ENCODE measurements at regions not wholly inside any gene's neighbourhood (a gene's known extent, or its start where the extent isn't known, plus 50 kb on each side); places are given as distances from the start of the nearest gene placed in this dataset.

DNA sequence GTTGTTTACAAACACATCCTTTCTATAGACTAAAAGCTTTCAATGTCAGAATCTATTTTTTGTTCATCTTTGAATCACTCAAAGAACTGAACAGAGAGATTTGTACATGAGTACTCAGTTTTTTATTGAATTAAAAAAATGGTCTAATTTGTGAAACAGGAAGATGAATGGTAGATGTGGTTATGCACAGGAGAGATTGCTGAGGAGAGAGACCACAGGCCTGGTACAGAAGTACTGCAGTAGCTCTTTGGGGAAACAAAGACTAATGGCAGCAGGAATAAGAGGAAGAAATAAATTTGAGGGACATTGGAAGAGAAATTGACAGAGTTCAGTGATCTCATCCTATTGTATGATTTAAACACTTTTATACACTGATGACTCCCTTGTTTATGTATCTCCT is 222.0 kb upstream of the ARGLU1 start:
- TF ChIP-seq, protein P1, sequence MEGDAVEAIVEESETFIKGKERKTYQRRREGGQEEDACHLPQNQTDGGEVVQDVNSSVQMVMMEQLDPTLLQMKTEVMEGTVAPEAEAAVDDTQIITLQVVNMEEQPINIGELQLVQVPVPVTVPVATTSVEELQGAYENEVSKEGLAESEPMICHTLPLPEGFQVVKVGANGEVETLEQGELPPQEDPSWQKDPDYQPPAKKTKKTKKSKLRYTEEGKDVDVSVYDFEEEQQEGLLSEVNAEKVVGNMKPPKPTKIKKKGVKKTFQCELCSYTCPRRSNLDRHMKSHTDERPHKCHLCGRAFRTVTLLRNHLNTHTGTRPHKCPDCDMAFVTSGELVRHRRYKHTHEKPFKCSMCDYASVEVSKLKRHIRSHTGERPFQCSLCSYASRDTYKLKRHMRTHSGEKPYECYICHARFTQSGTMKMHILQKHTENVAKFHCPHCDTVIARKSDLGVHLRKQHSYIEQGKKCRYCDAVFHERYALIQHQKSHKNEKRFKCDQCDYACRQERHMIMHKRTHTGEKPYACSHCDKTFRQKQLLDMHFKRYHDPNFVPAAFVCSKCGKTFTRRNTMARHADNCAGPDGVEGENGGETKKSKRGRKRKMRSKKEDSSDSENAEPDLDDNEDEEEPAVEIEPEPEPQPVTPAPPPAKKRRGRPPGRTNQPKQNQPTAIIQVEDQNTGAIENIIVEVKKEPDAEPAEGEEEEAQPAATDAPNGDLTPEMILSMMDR (IDR thresholded peaks at IDR 0.05) = no peak
- H3K27me3 ChIP-seq = no peaks in the 10 kb centered on the region
- H3K27ac ChIP-seq = no peak overlapping the region
- no peak overlapping the region for H3K4me3 ChIP-seq
- intact Hi-C loops (cut with DNase I) = no loop called here
- no peak for ATAC-seq
- H3K4me1 ChIP-seq = no peaks in the 10 kb centered on the region
- H3K36me3 ChIP-seq = no peaks in the 10 kb centered on the region
- no peaks in the 10 kb centered on the region for H3K9me3 ChIP-seq
- DNase-seq = no peak

DNA sequence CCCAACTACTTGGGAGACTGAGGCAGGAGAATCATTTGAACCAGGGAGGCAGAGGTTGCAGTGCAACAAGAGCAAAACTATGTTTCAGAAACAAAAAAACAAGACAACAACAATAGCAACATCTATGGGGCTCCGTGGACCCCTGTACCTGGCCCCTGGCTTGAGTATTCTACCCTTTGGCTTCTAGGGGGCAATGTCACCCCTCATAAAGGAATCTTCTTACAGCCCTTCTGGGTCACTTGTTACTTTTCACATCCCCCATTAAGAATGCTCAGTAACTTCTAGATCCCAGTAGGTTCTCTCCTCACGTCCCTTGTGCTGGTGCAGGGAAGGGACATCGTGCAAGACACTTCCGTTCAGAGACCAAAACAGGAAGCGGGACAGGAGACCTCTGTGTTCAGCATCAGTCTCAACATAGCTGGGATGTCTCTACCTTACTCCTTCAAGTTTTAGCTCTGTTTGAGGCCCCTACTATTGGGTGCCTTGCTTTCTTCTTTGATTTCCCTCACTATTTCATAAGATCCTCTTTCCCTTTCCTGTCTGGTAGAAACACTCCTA is 218.1 kb upstream of the ARGLU1 start:
- H3K36me3 ChIP-seq = no peaks in the 10 kb centered on the region
- no peaks in the 10 kb centered on the region for H3K9me3 ChIP-seq
- intact Hi-C loops (cut with DNase I) = no loop called here
- no peaks in the 10 kb centered on the region for H3K4me1 ChIP-seq
- TF ChIP-seq, protein P1 (IDR thresholded peaks at IDR 0.05) = no peak
- ATAC-seq (no peak), DNase-seq (no peak)
- no peak overlapping the region for H3K4me3 ChIP-seq
- H3K27ac ChIP-seq = no peak overlapping the region
- no peaks in the 10 kb centered on the region for H3K27me3 ChIP-seq

DNA sequence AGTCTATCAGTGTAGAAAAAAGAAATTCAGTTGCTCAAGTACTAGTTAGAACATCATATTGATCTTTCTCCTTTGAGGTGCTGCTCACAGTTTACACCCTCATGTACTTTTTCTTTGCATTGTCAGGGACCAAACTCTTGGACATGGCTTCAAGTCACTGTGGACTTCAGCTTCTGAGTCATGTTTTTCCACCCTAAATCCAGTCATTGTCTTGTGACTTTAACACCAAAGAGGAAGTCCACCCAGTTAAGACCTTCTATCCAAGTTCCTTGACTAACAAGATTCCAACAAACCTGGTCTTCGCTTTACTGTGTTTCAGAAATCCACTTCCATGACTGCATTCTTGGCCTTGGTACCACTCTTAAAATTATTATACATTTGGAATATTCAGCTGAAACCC is 206.7 kb upstream of the ARGLU1 start:
- TF ChIP-seq, protein P1 (IDR thresholded peaks at IDR 0.05) = no peak
- no peaks in the 10 kb centered on the region for H3K36me3 ChIP-seq
- intact Hi-C loops (cut with DNase I) = no loop called here
- H3K4me1 ChIP-seq = no peaks in the 10 kb centered on the region
- DNase-seq (no peak), ATAC-seq (no peak)
- no peak overlapping the region for H3K4me3 ChIP-seq
- H3K9me3 ChIP-seq = no peaks in the 10 kb centered on the region
- H3K27ac ChIP-seq = no peak overlapping the region
- H3K27me3 ChIP-seq = no peaks in the 10 kb centered on the region

DNA sequence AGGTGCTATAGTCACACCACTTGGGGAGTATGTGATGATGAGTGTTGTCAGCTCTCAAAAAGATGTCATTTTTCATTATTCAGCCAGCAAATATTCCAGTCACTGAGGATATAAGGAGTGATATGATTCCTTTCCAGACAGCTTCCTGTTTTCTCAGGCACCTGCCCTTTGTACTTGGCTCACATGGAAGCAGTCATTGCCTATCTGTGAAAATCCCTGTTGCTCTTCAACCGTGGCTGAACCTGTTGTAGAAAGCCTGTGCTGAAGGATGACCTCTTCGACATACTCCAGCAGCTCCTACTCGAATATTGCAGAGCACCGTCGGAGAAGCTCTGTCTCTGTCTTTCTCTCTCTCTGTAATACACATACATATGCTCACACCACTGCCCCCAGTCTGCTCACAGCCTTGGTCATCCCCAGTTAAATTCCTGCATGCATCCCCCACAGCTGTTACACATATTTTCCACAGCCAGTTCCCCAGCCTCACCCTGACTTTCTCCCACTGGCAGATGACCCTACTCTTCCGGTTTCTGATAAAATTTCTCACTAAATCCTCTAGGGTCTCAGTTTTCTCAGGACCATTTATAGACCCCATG is 204.2 kb upstream of the ARGLU1 start:
- DNase-seq = peak in 1 of 4 donors; percentile 9
- H3K36me3 ChIP-seq = no peaks in the 10 kb centered on the region
- intact Hi-C loops (cut with DNase I) = no loop called here
- no peak for ATAC-seq
- H3K27me3 ChIP-seq = no peaks in the 10 kb centered on the region
- no peak overlapping the region for H3K4me3 ChIP-seq
- H3K4me1 ChIP-seq = no peaks in the 10 kb centered on the region
- TF ChIP-seq, protein P1 (IDR thresholded peaks at IDR 0.05) = no peak
- no peak overlapping the region for H3K27ac ChIP-seq
- peaks cover 0 to 10% of the 10 kb centered on the region in 2 donors for H3K9me3 ChIP-seq

DNA sequence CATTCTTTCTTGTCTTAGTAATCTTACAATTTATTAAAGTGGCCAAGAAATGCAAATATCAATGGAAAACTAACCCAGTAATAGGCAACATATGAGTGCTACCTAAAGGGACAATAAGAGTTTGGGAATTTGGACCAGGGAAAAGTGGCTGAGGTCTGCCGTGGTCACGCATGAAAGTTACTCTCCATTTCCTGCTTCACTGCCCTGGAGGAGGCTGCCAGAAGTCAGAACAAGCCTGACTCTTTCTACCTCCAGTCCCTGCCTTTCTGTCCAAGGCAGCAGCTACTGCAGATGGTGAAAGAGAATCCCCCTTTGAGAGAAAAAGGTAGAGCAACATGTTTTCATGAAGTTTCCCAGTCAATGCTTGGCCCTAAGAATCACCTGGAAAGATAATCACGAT is 201.1 kb upstream of the ARGLU1 start:
- intact Hi-C loops (cut with DNase I) = no loop called here
- H3K4me1 ChIP-seq = no peaks in the 10 kb centered on the region

More for the DNA sequence above, 201.1 kb upstream of the ARGLU1 start:
- Histone ChIP-seq H3K36me3 (no peaks in the 10 kb centered on the region), H3K27me3 (no peaks in the 10 kb centered on the region), H3K27ac (no peak overlapping the region), H3K9me3 (peaks cover 0 to 19% of the 10 kb centered on the region in 2 donors), H3K4me3 (no peak overlapping the region)
- ATAC-seq (no peak), DNase-seq (no peak)
- TF ChIP-seq, protein P1 (IDR thresholded peaks at IDR 0.05) = no peak

All from left lung (tissue), 4 donors.